HG03432 (cell line): ENCODE measurements at regions not wholly inside any gene's neighbourhood (a gene's known extent, or its start where the extent isn't known, plus 50 kb on each side); places are given as distances from the start of the nearest gene placed in this dataset.

Experiments
- ATAC-seq: cut with Tn5 transposase; IDR thresholded peaks from one replicate; pipeline ENCODE4 v1.9.1; 2021; ENCODE audit warnings: mild to moderate bottlenecking, moderate library complexity; ENCODE audit not compliant: unreplicated experiment

- ATAC-seq = no peak
These were observed 404.2 kb downstream of the MID1IP1 start for GRCh38 chrX:39205467-39205866.

- ATAC-seq = no peak
These were observed 405.3 kb downstream of the MID1IP1 start for GRCh38 chrX:39206399-39207145.

- ATAC-seq = no peak
These were observed 410.2 kb downstream of the MID1IP1 start for GRCh38 chrX:39211501-39211900.

GRCh38 chrX:39212456-39212855 lies 411.2 kb downstream of the MID1IP1 start:
- ATAC-seq = no peak

GRCh38 chrX:39214387-39215126 lies 413.3 kb downstream of the MID1IP1 start:
- no peak for ATAC-seq

GRCh38 chrX:39220952-39221351 lies 419.7 kb downstream of the MID1IP1 start:
- no peak for ATAC-seq

GRCh38 chrX:39222346-39223113 lies 421.3 kb downstream of the MID1IP1 start:
- ATAC-seq = no peak

- no peak for ATAC-seq
These were observed 425.0 kb downstream of the MID1IP1 start for GRCh38 chrX:39226251-39226650.

- no peak for ATAC-seq
These were observed 426.1 kb downstream of the MID1IP1 start for GRCh38 chrX:39227371-39227770.

GRCh38 chrX:39238006-39238405 lies 436.7 kb downstream of the MID1IP1 start:
- no peak for ATAC-seq

GRCh38 chrX:39242187-39242586 lies 440.9 kb downstream of the MID1IP1 start:
- no peak for ATAC-seq

- no peak for ATAC-seq
These were observed 442.9 kb downstream of the MID1IP1 start for GRCh38 chrX:39244147-39244546.

GRCh38 chrX:39245024-39245423 lies 443.8 kb downstream of the MID1IP1 start:
- ATAC-seq = no peak

GRCh38 chrX:39247536-39247935 lies 446.3 kb downstream of the MID1IP1 start:
- ATAC-seq = no peak

- ATAC-seq = no peak
These were observed 447.1 kb downstream of the MID1IP1 start for GRCh38 chrX:39248330-39248729.

GRCh38 chrX:39249999-39250398 lies 448.7 kb downstream of the MID1IP1 start:
- ATAC-seq = no peak

GRCh38 chrX:39251995-39252394 lies 450.7 kb downstream of the MID1IP1 start:
- ATAC-seq = no peak

GRCh38 chrX:39253551-39253950 lies 452.3 kb downstream of the MID1IP1 start:
- no peak for ATAC-seq

- no peak for ATAC-seq
These were observed 457.1 kb downstream of the MID1IP1 start for GRCh38 chrX:39258331-39258730.

GRCh38 chrX:39260965-39261364 lies 459.7 kb downstream of the MID1IP1 start:
- no peak for ATAC-seq

GRCh38 chrX:39261446-39262147 lies 460.3 kb downstream of the MID1IP1 start:
- ATAC-seq = no peak
